GM21723 (cell line): ENCODE measurements at regions not wholly inside any gene's neighbourhood (a gene's known extent, or its start where the extent isn't known, plus 50 kb on each side); places are given as distances from the start of the nearest gene placed in this dataset.
"Not testable (repeated sequence)": the region's sequence is repeated elsewhere in the genome, so short reads cannot be mapped to it uniquely, and the experiment has no call there.

Experiments
- ATAC-seq: cut with Tn5 transposase; IDR thresholded peaks from one replicate; pipeline ENCODE4 v1.9.1; 2021; ENCODE audit warnings: mild to moderate bottlenecking, moderate library complexity; ENCODE audit not compliant: unreplicated experiment

DNA sequence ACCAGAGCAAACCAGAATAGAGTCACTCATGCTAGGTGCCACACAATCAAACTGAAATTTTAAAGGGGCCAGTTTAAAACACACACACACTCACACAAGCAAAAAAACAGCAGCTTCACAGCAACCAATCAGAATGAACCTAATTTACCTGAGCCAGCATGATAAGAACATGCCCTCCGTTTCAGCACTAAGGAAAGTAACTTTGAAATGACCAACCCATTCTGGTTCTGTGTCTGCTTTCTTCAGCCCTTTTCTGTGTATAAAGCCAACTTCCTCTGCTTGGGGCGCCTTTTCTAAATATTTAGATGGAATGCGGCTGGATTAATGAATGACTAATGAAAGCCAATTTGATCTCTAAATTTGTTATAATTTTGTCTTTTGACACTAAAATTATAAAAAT lies 629.1 kb downstream of the ZEB2 start:
- ATAC-seq = no peak

DNA sequence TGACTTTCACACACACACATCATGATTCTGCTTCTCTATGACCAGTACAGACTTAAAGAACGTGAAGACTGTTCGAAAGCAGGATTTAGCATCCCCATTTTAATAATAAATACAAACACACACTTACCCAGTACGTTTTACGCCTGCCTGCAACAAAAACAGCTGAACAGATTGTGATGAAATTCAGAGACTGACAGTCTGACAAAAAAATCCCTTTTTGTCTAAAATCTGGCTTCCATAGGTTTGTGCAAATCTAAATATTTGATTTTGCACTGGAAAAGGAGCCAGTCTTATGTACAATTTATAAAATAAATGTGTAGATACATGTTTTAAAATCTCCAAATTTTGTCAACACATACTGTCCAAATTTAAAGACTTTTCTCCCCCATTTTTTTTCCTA lies 630.7 kb downstream of the ZEB2 start:
- no peak for ATAC-seq

DNA sequence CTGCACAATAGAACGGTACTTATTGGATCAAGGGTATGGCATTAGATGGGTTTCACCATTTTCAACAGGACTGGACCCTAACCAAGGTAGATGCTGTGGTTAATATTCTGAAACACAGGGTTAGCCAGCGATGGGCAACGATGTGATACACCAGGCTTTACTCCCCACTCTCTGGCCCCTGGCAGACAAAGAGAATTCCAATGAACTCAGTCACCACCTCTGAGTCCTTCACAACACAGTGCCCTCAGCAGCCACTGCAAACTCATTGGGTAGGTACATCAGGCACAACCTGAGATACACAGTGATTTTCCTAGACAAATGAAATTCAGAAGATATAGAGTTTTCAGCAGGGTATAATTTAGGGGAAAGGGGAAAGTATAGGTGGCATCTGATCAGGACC lies 634.5 kb downstream of the ZEB2 start:
- no peak for ATAC-seq

DNA sequence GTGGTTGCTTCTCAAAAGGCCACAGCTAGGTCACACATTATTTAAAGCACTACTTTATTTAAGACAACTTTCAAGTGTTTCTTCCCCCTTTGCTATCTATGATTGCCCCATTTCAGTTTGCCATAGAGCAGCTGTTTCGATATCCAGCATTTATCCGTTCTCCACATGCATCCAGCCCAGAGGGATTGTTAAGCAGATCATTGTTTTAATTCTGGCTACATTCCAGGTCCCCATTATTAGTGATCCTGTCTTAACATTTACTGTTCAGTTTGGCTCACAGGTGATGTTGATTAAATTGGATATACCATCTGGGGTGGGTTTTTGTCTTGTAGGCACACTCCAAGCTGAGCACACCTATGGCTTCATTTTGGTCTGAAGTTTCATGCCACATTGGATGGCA lies 638.7 kb downstream of the ZEB2 start:
- no peak for ATAC-seq

DNA sequence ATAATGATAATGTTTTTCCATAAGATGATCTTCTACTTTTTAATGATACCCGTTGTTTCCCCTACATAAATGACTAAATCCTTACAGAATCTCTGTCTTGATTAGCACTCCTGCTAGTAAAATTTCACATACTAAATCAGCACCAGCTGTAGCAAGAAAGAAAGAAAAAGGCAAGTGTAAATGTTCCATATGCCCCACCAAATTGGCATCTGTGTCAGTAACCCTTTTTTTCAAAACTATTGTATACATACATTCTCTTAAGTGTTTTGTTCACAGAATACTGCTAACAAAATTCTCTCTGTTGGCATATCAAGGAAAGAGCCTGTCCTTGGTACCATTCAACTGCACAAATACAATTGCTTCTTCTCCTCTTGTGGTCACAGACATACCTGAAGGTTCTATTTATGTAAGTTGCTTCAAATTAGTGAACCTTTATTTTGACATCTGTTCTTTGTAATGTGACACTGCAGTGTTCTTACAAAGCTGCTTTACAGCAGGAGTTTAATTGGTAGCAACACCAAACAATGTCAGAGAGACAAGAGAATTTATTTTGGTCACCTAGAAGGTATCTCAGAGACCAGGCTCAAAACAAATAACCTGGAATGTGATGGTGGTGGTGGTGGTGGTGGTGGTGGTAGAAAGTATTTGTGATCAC lies 641.9 kb downstream of the ZEB2 start:
- no peak for ATAC-seq

DNA sequence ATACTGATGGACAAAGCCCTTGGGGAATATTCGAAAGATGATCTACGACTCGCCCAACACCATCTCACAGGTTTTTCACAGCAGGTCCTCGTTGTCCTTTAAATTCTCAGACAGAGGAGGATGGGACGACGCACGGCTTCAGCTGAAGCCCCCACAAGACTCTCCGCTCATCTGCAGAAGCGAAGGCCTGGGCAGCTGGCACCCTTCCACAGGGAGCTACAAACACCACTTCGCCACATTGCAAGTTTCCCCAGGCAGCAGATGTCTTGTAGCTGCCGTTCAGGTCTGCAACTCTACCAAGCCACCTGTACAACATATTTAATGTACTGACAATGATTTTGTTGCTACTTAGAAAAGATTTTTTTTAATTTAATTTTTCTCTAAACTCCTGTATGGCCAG lies 642.9 kb downstream of the ZEB2 start:
- no peak for ATAC-seq

DNA sequence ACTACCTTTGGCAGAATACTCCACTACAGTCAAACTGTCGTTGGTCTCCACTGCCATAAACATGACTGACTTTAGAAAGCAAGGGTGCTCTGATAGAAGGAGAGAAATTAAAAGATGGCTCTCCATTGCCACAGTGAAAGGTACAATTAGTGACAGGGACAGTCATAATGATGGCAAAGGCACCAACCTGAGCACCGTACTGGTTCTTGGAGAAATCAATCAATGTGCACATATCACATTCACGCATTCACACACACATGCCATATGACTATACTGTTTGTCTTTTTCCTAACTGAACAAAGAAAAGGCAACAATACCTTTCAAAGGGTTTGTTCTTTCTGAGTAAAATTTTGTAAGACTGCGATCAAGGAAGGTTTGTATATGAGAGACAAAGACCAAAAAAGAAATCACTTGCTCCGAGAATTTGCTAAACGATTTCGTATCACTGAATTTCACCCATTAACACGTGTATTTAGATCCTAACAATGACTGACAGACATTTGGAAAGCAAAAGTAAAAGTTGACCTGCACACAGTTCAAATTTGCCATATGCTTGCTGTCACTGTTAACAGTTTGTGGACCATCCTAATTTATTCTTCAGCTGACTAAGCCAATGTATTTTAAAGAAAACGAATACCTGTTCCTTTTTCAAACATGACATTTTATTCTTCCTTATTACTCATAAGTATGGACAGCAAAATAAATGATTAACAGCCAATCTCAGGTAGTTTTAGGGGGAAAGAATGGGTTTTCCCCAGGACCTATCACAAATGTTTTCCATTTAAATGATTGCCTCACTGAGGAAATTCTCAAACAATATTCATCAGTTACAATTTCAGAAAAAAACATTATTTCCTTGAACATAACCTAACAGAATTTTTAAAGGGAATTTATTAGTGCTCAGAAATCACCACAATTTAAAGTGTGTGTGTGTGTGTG lies 644.4 kb downstream of the ZEB2 start:
- no peak for ATAC-seq

DNA sequence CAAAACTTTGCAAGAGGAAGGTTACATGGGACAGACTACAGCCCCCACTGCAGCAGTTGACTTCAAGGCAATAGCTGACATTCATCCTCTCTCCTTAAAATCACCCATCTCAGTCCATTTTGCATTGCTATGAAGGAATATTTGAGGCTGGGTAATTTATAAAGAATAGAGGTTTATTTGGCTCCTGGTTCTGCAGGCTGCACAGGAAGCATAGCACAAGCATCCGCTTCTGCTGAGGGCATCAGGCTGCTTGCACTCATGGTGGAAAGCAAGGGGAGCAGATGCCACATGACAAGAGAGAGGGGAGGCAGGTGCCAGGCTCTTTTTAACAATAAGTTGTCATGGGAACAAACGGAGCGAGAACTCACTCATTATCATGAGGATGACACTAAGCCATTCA lies 646.0 kb downstream of the ZEB2 start:
- ATAC-seq = no peak

DNA sequence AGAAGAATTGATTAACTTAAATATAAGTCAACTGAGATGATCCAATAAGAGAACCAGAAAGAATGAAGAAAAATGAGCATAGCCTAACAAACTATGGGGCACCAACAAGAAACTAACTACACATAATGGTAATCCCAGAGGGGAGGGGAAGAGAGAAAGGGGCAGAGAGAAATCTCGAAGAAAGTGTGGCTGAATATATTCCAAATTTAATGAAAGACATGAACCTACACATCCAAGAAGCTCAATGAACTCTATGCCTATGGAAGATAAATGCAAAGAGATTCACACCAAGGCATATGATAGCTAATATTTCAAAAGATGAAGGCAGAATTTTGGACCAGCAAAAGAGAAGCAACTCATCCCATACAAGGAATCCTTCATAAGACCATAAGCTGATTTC lies 649.2 kb downstream of the ZEB2 start:
- no peak for ATAC-seq

DNA sequence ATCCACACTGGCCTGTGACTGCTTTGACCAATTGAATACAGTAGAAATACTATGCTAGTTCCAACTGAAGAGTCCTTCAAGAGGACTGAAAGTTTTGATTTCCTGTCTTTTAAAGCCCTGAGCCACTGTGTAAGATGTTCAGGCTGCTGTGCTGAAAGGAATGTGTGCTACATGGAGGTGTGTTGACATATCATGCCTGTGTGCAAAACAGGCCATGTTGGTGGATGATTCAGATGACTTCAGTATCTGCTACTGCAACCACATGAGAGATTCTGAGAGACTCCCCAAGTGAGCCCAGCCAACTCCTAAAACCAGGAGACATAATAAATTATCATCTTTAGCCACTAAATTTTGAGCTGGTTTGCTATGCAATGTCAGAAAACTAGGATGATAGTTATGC lies 662.9 kb downstream of the ZEB2 start:
- no peak for ATAC-seq

DNA sequence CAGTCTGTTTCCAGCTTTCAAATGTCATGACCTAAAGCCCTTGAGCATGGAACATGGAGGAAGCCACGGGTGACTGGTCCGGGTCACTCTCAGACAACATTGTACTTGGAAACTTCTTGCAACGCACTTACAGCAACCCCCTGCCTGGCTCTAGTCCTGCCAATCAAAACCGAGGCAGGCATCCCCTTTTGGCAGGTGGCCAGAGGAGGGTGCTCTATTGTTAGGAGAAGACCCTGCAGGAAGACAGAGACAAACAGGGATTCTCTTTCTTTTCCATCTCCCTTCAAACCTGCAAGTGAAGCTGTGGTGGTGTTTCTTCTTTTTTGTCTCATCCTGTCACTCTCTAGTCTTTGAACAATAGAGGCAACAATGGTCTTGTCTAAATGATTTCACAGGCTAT lies 667.2 kb downstream of the ZEB2 start:
- ATAC-seq = no peak

DNA sequence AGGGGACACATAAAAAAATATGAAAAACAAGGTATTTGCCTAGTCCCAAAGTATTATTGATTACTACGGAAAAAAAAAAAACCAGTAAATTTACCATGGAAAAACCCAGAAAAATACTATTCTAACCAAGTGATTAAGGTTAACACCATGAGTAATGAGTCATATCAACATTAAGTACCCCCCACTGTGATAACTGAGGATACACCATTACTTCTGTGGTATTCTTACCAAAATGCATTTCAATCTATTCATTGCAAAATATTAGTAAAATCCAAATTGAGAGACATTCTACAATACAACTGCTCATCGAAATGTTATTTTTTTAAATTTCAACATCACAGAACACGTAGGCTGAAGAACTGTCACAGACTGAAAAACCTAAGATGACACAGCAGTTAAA lies 669.8 kb downstream of the ZEB2 start:
- ATAC-seq = no peak

DNA sequence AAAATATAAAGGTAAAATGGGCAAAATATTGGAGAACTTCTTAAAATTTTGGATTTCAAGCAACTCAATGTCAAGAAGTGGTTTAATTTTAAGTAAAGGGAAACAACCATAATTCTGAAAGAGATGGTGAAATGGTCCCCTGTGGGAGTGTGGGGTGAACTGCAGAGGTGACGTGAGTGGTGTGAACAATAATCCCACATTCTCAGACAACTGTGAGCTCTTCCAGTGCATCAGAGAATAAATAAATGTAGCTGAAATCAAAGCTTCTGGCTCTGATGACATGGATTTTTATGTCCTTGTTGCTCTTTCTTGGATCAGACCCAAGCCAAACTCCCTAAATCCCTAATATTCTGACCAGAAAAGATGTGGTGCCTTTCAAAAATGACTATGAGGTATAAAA lies 672.7 kb downstream of the ZEB2 start:
- no peak for ATAC-seq

DNA sequence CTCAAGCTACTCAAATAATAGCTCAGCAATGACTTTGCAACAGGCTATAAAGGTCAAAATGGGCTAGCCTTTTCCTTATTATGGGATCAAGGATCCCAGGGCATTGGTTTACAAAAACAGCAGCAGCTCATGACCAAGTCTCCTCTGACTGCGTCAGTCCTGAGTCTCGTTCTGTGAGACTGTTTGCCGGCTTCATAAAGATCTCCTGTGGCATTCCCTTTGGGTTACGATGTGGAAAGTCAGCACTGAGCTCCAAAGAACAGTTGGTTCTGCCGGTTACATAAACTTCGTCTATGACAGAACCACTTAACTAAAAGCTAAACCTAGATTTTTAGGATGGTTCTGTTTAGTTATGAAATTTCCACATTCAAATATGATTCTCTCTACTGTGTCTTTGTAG lies 674.9 kb downstream of the ZEB2 start:
- ATAC-seq = no peak

DNA sequence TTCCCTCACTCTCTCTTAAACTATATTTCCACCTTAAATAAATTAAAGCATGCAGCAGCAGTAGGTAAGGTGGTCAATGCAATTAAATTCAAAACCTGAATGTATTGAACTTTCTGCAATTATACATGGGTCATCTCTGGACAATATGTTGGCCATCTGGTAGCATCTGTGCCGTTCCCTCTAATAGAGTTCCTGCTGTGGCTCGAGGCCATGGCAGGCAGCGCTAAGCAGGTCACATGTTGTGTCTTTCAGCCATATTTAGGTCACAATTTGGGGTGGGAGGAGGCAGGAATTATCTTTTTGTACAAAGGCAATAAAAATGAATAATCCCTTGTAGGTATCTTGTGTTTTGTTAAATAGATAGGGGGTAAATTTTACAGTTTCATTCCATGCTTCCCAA lies 676.2 kb downstream of the ZEB2 start:
- no peak for ATAC-seq

DNA sequence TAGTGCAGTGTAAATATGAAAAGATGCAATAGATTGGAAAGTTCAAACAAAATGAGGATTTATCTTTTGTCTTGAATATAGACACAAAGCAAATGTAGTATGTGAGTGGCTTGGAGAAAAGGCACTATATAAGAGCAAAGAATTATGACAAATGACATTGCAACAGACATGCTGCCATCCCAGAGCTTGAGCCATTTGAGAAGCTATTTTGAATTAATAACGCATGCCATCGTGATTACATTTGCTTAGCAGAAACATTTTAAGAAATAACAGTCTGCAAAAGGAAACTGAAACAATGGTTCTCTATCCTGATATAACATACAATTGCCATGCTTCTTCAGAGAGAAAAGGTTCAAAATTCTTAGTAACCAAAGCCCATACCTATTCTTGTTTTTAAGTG lies 677.1 kb downstream of the ZEB2 start:
- no peak for ATAC-seq

DNA sequence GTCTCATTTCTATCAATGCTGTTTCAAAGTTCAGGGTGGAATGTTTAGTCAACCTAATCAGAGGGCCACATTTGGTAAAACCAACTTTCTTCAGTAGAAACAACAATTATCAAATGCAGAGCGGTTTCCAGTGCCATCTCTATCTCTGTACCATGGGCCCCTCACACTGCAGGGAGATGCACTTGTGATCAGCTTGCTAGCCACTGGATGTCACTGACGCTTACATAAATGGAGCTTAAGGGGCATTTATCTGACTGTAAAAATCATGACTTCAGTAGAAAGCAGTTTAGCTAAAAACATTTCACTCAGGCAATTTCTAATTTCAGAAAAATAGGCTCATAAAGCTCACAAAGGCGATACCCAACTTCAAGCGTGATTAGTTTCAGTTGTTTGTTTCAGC lies 678.0 kb downstream of the ZEB2 start:
- no peak for ATAC-seq

DNA sequence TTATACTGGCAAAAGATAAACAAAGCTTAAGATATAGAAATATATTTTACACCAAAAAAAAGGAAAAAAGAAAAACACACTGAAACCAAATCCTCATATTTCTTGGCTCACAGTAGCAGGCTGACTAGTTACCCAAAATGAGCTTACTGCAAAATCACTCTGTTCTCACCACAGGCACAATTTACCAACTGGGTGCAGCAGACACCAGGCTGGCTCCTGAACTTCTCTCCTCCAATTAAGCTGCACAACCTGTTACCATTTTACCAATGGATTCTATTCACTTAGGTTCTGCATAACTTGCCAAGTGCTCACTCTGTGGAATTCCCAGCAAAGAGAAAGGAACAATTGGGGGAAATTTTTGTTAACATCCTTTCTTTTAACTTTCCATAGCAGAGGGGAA lies 679.3 kb downstream of the ZEB2 start:
- ATAC-seq = no peak

DNA sequence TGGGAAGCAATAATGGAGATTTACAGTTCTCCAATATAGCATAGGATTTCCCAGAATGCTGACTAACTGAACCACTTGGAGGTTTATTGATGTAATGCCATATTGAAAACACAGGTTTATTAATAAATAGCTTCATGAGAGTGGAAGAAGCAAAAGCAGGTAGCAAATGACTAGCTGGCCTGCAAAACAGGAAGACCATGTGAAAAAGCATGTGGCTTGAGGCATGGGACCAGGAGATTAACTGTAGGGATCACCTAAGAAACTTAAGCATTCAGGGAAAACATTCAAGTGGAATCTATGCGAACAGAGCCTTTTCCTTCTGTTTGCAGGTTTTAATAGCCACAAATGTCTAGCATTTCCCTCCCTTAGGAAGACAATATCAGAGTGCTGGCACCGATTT lies 679.7 kb downstream of the ZEB2 start:
- no peak for ATAC-seq

DNA sequence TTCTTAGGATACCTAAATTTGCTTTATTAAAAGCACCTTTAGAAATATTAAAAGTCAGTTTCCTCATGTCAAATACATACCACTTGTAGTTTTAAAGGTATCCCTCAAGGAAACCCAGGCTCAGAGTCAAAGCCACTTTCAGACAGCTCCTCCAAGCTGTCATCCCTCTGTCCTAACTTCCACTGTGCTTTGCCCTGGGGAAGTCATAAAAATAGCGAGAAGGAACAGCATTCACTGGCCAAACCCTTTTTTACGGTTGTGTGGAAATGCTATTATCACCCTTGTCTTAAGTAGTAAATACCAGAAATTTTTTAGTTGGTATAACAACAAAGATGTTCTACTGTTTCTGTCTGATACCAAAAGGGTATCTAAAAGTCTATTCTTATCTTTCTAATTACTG lies 680.5 kb downstream of the ZEB2 start:
- no peak for ATAC-seq

DNA sequence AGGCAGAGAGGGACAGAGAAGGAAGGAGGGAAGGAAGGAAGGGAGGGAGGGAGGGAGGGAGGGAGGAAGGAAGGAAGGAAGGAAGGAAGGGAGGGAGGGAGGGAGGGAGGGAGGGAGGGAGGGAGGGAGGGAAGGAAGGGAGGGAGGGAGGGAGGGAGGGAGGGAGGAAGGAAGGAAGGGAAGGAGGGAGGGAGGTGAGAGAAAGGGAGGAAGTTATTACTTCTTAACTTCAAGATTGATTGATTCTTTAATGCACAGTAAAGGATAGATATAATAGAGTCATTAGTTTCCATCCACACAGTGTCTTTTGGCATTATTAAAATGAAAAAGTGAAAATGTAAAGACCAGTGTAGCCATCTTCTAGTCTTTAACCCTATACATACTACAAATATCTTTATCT lies 682.9 kb downstream of the ZEB2 start:
- not testable (repeated sequence) for ATAC-seq

DNA sequence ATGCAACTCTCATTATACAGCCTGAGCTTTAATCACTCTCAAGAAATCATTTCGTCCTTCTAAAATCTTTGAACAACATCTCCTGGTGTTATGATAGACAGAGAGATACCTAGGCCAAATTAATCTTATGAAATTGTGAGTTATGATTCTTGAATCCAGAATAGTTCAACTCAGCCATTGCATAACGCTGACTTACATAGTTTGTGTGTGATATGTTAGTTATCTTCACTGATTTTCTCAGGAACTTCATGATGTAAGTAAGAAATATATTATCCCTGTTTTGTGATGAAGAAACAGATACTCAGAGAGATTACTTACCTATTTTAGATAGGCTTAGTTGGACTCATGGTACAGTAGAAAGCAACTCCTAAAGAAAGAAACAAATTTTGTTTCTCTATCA lies 684.4 kb downstream of the ZEB2 start:
- no peak for ATAC-seq
